Neural crest cell (in vitro differentiated cells): ENCODE measurements at regions not wholly inside any gene's neighbourhood (a gene's known extent, or its start where the extent isn't known, plus 50 kb on each side); places are given as distances from the start of the nearest gene placed in this dataset.
"Not testable (repeated sequence)": the region's sequence is repeated elsewhere in the genome, so short reads cannot be mapped to it uniquely, and the experiment has no call there.

Source experiments
- DNase-seq: peaks from one replicate; pipeline ENCODE4 v3.0.0; 2021; ENCODE audit warnings: low read depth, mixed read lengths, low spot score
- H3K27ac Mint-ChIP-seq: one replicate; pipeline ENCODE4 v1.8.0; 2021; ENCODE audit warnings: mild to moderate bottlenecking, mixed read lengths; ENCODE audit not compliant: unreplicated experiment
- H3K27me3 Mint-ChIP-seq: 2 replicates; pipeline ENCODE4 v1.8.0; 2021; ENCODE audit warnings: low read depth, mild to moderate bottlenecking, mixed read lengths
- H3K36me3 Mint-ChIP-seq: 2 replicates; pipeline ENCODE4 v1.8.0; 2021; ENCODE audit warnings: low read depth, mild to moderate bottlenecking, mixed read lengths
- H3K4me1 Mint-ChIP-seq: 2 replicates; pipeline ENCODE4 v1.8.0; 2021; ENCODE audit warnings: mixed read lengths
- H3K4me3 Mint-ChIP-seq: one replicate; pipeline ENCODE4 v1.8.0; 2021; ENCODE audit warnings: mild to moderate bottlenecking, mixed read lengths
- H3K9me3 Mint-ChIP-seq: 2 replicates; pipeline ENCODE4 v1.8.0; 2021; ENCODE audit warnings: mixed read lengths
- CTCF ChIP-seq: fragments of 200-600 bp; sonication (generic); conservative IDR thresholded peaks from 2 replicates; pipeline ENCODE4 v1.5.0; 2021; ENCODE audit warnings: antibody characterized with exemption, mild to moderate bottlenecking

GRCh38 chr14:105605464-105606304 lies 79.3 kb downstream of the TMEM121 start:
- no peaks in the 10 kb centered on the region for H3K27me3 Mint-ChIP-seq
- DNase-seq: no peak
- no peak for TF ChIP-seq CTCF
- no peaks in the 10 kb centered on the region for H3K4me1 Mint-ChIP-seq
- H3K27ac Mint-ChIP-seq: no peak overlapping the region
- H3K9me3 Mint-ChIP-seq: no peaks in the 10 kb centered on the region
- H3K36me3 Mint-ChIP-seq: no peaks in the 10 kb centered on the region
- no peak overlapping the region for H3K4me3 Mint-ChIP-seq

GRCh38 chr14:105606305-105606975 lies 80.1 kb downstream of the TMEM121 start:
- not testable (repeated sequence) for DNase-seq, H3K9me3 Mint-ChIP-seq, H3K4me3 Mint-ChIP-seq, H3K27ac Mint-ChIP-seq, H3K27me3 Mint-ChIP-seq, H3K36me3 Mint-ChIP-seq, H3K4me1 Mint-ChIP-seq

GRCh38 chr14:105607025-105607424 lies 80.6 kb downstream of the TMEM121 start:
- not testable (repeated sequence) for H3K27me3 Mint-ChIP-seq, H3K9me3 Mint-ChIP-seq

GRCh38 chr14:105614987-105615386 lies 88.6 kb downstream of the TMEM121 start:
- H3K4me3 Mint-ChIP-seq, H3K27ac Mint-ChIP-seq, DNase-seq, H3K27me3 Mint-ChIP-seq, H3K4me1 Mint-ChIP-seq: not testable (repeated sequence)
- H3K36me3 Mint-ChIP-seq: peaks cover 13% of the 10 kb centered on the region
- peaks cover 16% of the 10 kb centered on the region for H3K9me3 Mint-ChIP-seq

More at GRCh38 chr14:105607025-105607424, 80.6 kb downstream of the TMEM121 start:
- not testable (repeated sequence) for H3K27ac Mint-ChIP-seq, DNase-seq, H3K4me3 Mint-ChIP-seq, H3K4me1 Mint-ChIP-seq, H3K36me3 Mint-ChIP-seq

- Mint-ChIP-seq H3K9me3 (peaks cover 16% of the 10 kb centered on the region), H3K36me3 (peaks cover 13% of the 10 kb centered on the region)
- DNase-seq, H3K27me3 Mint-ChIP-seq, H3K27ac Mint-ChIP-seq, H3K4me3 Mint-ChIP-seq, H3K4me1 Mint-ChIP-seq: not testable (repeated sequence)
These were observed 89.8 kb downstream of the TMEM121 start for GRCh38 chr14:105615986-105616801.

GRCh38 chr14:105616802-105617192 lies 90.4 kb downstream of the TMEM121 start:
- TF ChIP-seq CTCF: no peak
- H3K27ac Mint-ChIP-seq: no peak overlapping the region
- H3K27me3 Mint-ChIP-seq: no peaks in the 10 kb centered on the region
- no peaks in the 10 kb centered on the region for H3K4me1 Mint-ChIP-seq
- no peak overlapping the region for H3K4me3 Mint-ChIP-seq
- H3K9me3 Mint-ChIP-seq: peaks cover 16% of the 10 kb centered on the region
- peaks cover 13% of the 10 kb centered on the region for H3K36me3 Mint-ChIP-seq
- DNase-seq: no peak

- Mint-ChIP-seq H3K9me3 (peaks cover 16% of the 10 kb centered on the region), H3K4me1 (no peaks in the 10 kb centered on the region), H3K27ac (no peak overlapping the region), H3K27me3 (no peaks in the 10 kb centered on the region), H3K4me3 (no peak overlapping the region), H3K36me3 (peaks cover 13% of the 10 kb centered on the region)
- TF ChIP-seq CTCF: no peak
- no peak for DNase-seq
These were observed 90.9 kb downstream of the TMEM121 start for GRCh38 chr14:105617201-105617777.

- H3K4me1 Mint-ChIP-seq, H3K27ac Mint-ChIP-seq, DNase-seq, H3K27me3 Mint-ChIP-seq, H3K4me3 Mint-ChIP-seq: not testable (repeated sequence)
- Mint-ChIP-seq H3K9me3 (peaks cover 16% of the 10 kb centered on the region), H3K36me3 (peaks cover 13% of the 10 kb centered on the region)
These were observed 91.4 kb downstream of the TMEM121 start for GRCh38 chr14:105617805-105618204.

GRCh38 chr14:105619324-105619723 lies 92.9 kb downstream of the TMEM121 start:
- H3K9me3 Mint-ChIP-seq: peaks cover 16% of the 10 kb centered on the region
- not testable (repeated sequence) for H3K4me1 Mint-ChIP-seq, H3K4me3 Mint-ChIP-seq, H3K27ac Mint-ChIP-seq, H3K27me3 Mint-ChIP-seq, DNase-seq
- peaks cover 13% of the 10 kb centered on the region for H3K36me3 Mint-ChIP-seq
